HG02610 (cell line): ENCODE measurements at regions not wholly inside any gene's neighbourhood (a gene's known extent, or its start where the extent isn't known, plus 50 kb on each side); places are given as distances from the start of the nearest gene placed in this dataset.
"Not testable (repeated sequence)": the region's sequence is repeated elsewhere in the genome, so short reads cannot be mapped to it uniquely, and the experiment has no call there.

Experiments used
- ATAC-seq: cut with Tn5 transposase; IDR thresholded peaks from one replicate; pipeline ENCODE4 v1.9.1; 2021; ENCODE audit warnings: mild to moderate bottlenecking, moderate library complexity; ENCODE audit not compliant: unreplicated experiment

GRCh38 chr6:134585517-134585873 is 267.6 kb upstream of the SGK1 start:
- ATAC-seq, result no peak

GRCh38 chr6:134584847-134585516 is 267.1 kb upstream of the SGK1 start:
- no peak for ATAC-seq

GRCh38 chr6:134577998-134578397 is 260.1 kb upstream of the SGK1 start:
- no peak for ATAC-seq

- ATAC-seq, result no peak
These were observed 257.3 kb upstream of the SGK1 start for GRCh38 chr6:134575221-134575620.

- ATAC-seq, result no peak
These were observed 256.6 kb upstream of the SGK1 start for GRCh38 chr6:134574491-134574890.

GRCh38 chr6:134569996-134570395 is 252.1 kb upstream of the SGK1 start:
- not testable (repeated sequence) for ATAC-seq

GRCh38 chr6:134564705-134565104 is 246.8 kb upstream of the SGK1 start:
- ATAC-seq, result no peak

GRCh38 chr6:134560019-134560418 is 242.1 kb upstream of the SGK1 start:
- ATAC-seq, result no peak

- ATAC-seq, result no peak
These were observed 239.6 kb upstream of the SGK1 start for GRCh38 chr6:134557509-134557908.

GRCh38 chr6:134555672-134556071 is 237.8 kb upstream of the SGK1 start:
- no peak for ATAC-seq

- ATAC-seq, result no peak
These were observed 236.0 kb upstream of the SGK1 start for GRCh38 chr6:134553936-134554335.

GRCh38 chr6:134551245-134551960 is 233.5 kb upstream of the SGK1 start:
- no peak for ATAC-seq

GRCh38 chr6:134550604-134551003 is 232.7 kb upstream of the SGK1 start:
- ATAC-seq, result no peak

GRCh38 chr6:134549854-134550253 is 231.9 kb upstream of the SGK1 start:
- no peak for ATAC-seq

GRCh38 chr6:134546962-134547645 is 229.2 kb upstream of the SGK1 start:
- no peak for ATAC-seq

GRCh38 chr6:134544737-134545136 is 226.8 kb upstream of the SGK1 start:
- no peak for ATAC-seq

GRCh38 chr6:134543128-134543527 is 225.2 kb upstream of the SGK1 start:
- ATAC-seq, result no peak

GRCh38 chr6:134541001-134541400 is 223.1 kb upstream of the SGK1 start:
- ATAC-seq, result no peak

GRCh38 chr6:134539865-134540323 is 222.0 kb upstream of the SGK1 start:
- ATAC-seq, result no peak

- ATAC-seq, result not testable (repeated sequence)
These were observed 219.9 kb upstream of the SGK1 start for GRCh38 chr6:134537765-134538164.

- ATAC-seq, result no peak
These were observed 219.2 kb upstream of the SGK1 start for GRCh38 chr6:134537146-134537555.

GRCh38 chr6:134535831-134536230 is 217.9 kb upstream of the SGK1 start:
- no peak for ATAC-seq
